ENCODE measurements at regions not wholly inside any gene's neighbourhood (a gene's known extent, or its start where the extent isn't known, plus 50 kb on each side); places are given as distances from the start of the nearest gene placed in this dataset.
"Not testable (repeated sequence)": the region's sequence is repeated elsewhere in the genome, so short reads cannot be mapped to it uniquely, and the experiment has no call there.

DNA sequence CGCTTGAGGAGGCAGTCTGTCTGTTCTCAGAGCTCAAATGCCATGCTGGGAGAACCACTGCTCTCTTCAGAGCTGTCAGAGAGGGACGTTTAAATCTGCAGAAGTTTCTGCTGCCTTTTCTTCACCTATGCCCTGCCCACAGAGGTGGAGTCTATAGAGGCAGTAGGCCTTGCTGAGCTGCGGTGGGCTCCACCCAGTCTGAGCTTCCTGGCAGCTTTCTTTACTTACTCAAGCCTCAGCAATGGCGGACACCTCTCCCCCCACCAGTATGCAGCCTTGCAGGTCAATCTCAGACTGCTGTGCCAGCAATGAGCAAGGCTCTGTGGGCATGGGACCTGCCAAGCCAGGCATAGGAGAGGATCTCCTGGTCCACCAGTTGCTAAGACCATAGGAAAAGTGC lies 580.1 kb downstream of the FRK start:
- not testable (repeated sequence) for TF ChIP-seq MTA3 (IDR thresholded peaks at IDR 0.05; ENCODE audit: borderline replicate concordance); FUS (optimal IDR thresholded peaks at IDR 0.05; ENCODE audit: low read depth, low read length); HNRNPLL (IDR thresholded peaks at IDR 0.05; ENCODE audit: low read depth, low read length, poor library complexity, severe bottlenecking); ZFP1 (CRISPR knock-in tag; IDR thresholded peaks at IDR 0.05); ILF3 (IDR thresholded peaks at IDR 0.05; ENCODE audit: borderline replicate concordance)
- TF ChIP-seq, protein P1, sequence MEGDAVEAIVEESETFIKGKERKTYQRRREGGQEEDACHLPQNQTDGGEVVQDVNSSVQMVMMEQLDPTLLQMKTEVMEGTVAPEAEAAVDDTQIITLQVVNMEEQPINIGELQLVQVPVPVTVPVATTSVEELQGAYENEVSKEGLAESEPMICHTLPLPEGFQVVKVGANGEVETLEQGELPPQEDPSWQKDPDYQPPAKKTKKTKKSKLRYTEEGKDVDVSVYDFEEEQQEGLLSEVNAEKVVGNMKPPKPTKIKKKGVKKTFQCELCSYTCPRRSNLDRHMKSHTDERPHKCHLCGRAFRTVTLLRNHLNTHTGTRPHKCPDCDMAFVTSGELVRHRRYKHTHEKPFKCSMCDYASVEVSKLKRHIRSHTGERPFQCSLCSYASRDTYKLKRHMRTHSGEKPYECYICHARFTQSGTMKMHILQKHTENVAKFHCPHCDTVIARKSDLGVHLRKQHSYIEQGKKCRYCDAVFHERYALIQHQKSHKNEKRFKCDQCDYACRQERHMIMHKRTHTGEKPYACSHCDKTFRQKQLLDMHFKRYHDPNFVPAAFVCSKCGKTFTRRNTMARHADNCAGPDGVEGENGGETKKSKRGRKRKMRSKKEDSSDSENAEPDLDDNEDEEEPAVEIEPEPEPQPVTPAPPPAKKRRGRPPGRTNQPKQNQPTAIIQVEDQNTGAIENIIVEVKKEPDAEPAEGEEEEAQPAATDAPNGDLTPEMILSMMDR (IDR thresholded peaks at IDR 0.05 in 2 of 3, conservative IDR thresholded peaks at IDR 0.05 in 1 of 3; ENCODE audit: insufficient read depth in 2 of 3, low read depth in 1 of 3, low read length in 3 of 3), result not testable (repeated sequence)

All from K562 (cell line).